Mesendoderm (in vitro differentiated cells): ENCODE measurements at regions not wholly inside any gene's neighbourhood (a gene's known extent, or its start where the extent isn't known, plus 50 kb on each side); places are given as distances from the start of the nearest gene placed in this dataset.
A peak's percentile ranks its signal among the peaks of the same experiment; 100 is the strongest.

ENCODE experiments used
- DNase-seq: peaks from one replicate; pipeline ENCODE4 v3.0.0; 2013
- H2AK5ac ChIP-seq: 2 replicates; pipeline ENCODE4 v1.6.1; 2013; ENCODE audit warnings: low read length, inconsistent platforms
- H2BK120ac ChIP-seq: 2 replicates; pipeline ENCODE4 v1.6.1; 2013; ENCODE audit warnings: low read depth, mild to moderate bottlenecking, low read length, moderate library complexity, mixed read lengths
- H2BK15ac ChIP-seq: replicated peaks from 2 replicates; pipeline ENCODE4 v1.6.1; 2013; ENCODE audit warnings: low read depth, mild to moderate bottlenecking, moderate library complexity
- H2BK5ac ChIP-seq: 2 replicates; pipeline ENCODE4 v1.6.1; 2013; ENCODE audit warnings: low read length, inconsistent platforms
- H3K18ac ChIP-seq: 2 replicates; pipeline ENCODE4 v1.6.1; 2013; ENCODE audit warnings: mild to moderate bottlenecking, low read length, mixed read lengths
- H3K23ac ChIP-seq: one replicate; pipeline ENCODE4 v1.6.1; 2013; ENCODE audit warnings: low read length
- H3K27ac ChIP-seq: 2 replicates; pipeline ENCODE4 v1.5.1; 2013; ENCODE audit warnings: low read depth, mild to moderate bottlenecking, inconsistent platforms, low read length, moderate library complexity
- H3K27me3 ChIP-seq: 2 replicates; pipeline ENCODE4 v1.6.1; 2013; ENCODE audit warnings: low read length, control low read depth, mild to moderate bottlenecking, inconsistent platforms; ENCODE audit not compliant: insufficient read depth, poor library complexity
- H3K36me3 ChIP-seq: 2 replicates; pipeline ENCODE4 v1.6.1; 2013; ENCODE audit warnings: low read length, inconsistent platforms; ENCODE audit not compliant: control insufficient read depth, insufficient read depth
- H3K4ac ChIP-seq: one replicate; pipeline ENCODE4 v1.6.1; 2013; ENCODE audit warnings: low read depth, mild to moderate bottlenecking, low read length, moderate library complexity
- H3K4me1 ChIP-seq: 2 replicates; pipeline ENCODE4 v1.6.1; 2013; ENCODE audit warnings: low read depth, low read length, inconsistent platforms; ENCODE audit not compliant: control insufficient read depth
- H3K4me2 ChIP-seq: 2 replicates; pipeline ENCODE4 v1.6.1; 2013; ENCODE audit warnings: low read length
- H3K4me3 ChIP-seq: 2 replicates; pipeline ENCODE4 v1.5.1; 2013; ENCODE audit warnings: mild to moderate bottlenecking, low read length
- H3K56ac ChIP-seq: one replicate; pipeline ENCODE4 v1.6.1; 2013; ENCODE audit warnings: low read length
- H3K79me1 ChIP-seq: 2 replicates; pipeline ENCODE4 v1.6.1; 2013; ENCODE audit warnings: low read length, inconsistent platforms
- H3K79me2 ChIP-seq: 2 replicates; pipeline ENCODE4 v1.6.1; 2013; ENCODE audit warnings: mild to moderate bottlenecking, low read length; ENCODE audit not compliant: control insufficient read depth, insufficient read depth
- H3K9ac ChIP-seq: 2 replicates; pipeline ENCODE4 v1.6.1; 2013; ENCODE audit warnings: low read length, inconsistent platforms
- H4K5ac ChIP-seq: one replicate; pipeline ENCODE4 v1.6.1; 2013; ENCODE audit warnings: low read length
- H4K8ac ChIP-seq: one replicate; pipeline ENCODE4 v1.6.1; 2013; ENCODE audit warnings: low read depth, mild to moderate bottlenecking, control low read depth, low read length, moderate library complexity
- WGBS: extraction: QIAGEN DNeasy Blood & Tissue Kit; methylation state at CpG from one replicate; pipeline ENCODE4 v1.1.7; 2013; ENCODE audit warnings: low lambda C conversion rate, missing lambda C conversion rate; ENCODE audit not compliant: insufficient coverage; ENCODE audit errors: extremely low coverage; 5-methylcytosine and 5-hydroxymethylcytosine counted together

DNA sequence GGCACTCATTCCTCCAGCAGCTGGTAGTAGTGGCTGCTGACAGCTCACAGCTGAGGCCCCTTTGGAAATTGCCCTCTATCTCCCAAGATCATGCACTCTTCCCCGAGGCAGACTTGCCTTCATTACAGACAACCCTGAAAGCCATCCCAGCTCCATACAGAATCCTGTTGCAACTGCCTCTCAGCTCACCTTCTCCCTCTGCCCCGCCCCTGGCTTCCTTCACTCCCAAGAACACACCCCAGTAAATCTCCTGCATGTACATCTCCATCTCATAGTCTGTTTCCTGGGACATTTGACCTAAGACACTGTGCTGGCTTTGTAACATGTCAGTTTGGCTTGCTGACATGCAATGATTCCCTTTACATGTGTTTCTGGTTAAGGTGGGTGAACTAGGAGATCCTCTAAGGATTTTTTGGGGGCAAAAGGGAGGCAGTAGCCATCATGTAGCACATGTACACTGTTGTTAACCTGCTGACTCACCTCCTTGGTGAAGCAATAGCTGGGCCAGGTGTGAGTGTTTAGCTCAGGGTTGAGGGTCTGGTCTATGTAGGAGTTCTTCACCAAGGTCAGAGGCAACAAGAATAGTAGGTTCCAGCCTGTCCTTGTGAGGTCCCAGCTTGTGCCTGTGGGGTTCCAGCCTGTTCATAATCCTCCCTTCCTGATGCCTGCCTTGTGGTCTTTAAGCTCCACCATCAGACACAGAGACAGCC lies 179.6 kb downstream of the CSNK2A3 start:
- Histone ChIP-seq H2AK5ac (no peak overlapping the region), H3K23ac (no peak overlapping the region), H3K79me2 (no peaks in the 10 kb centered on the region), H3K4me2 (no peak overlapping the region), H3K9ac (no peak overlapping the region), H3K4me1 (no peaks in the 10 kb centered on the region), H3K27me3 (no peaks in the 10 kb centered on the region), H2BK15ac (no peak overlapping the region), H4K8ac (no peak overlapping the region), H3K79me1 (no peaks in the 10 kb centered on the region), H4K5ac (no peak overlapping the region), H3K56ac (no peak overlapping the region), H3K4me3 (no peak overlapping the region), H2BK5ac (no peak overlapping the region), H2BK120ac (no peak overlapping the region), H3K18ac (no peak overlapping the region), H3K36me3 (no peaks in the 10 kb centered on the region), H3K27ac (no peak overlapping the region), H3K4ac (no peak overlapping the region)
- no CpG with 5 or more reads among the region's 2 CpGs for WGBS
- no peak for DNase-seq

DNA sequence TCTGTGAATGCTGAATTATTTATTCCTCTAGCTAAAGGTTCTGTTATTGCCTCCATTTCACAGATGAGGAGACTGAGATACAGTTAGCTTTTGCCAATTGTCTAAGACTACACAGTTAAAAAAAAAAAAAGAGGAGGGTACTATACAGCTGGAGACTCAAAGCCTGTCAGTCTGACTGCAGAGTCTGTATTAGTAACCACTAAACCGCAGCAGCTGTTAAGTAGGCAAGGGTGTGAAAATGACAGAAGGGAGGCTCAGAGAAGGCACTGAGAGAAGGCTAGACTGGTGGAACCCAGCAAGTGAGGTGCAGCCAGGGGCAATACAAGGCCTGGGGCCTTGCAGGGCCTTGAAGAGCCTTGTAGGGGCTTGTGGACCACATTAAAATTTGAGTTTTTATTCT lies 181.2 kb downstream of the CSNK2A3 start:
- H3K4me2 ChIP-seq, result no peak overlapping the region
- no peak overlapping the region for H3K23ac ChIP-seq
- H3K79me1 ChIP-seq, result no peaks in the 10 kb centered on the region
- no peaks in the 10 kb centered on the region for H3K79me2 ChIP-seq
- H4K8ac ChIP-seq, result no peak overlapping the region
- no peak overlapping the region for H3K56ac ChIP-seq
- no peak overlapping the region for H3K4me3 ChIP-seq
- WGBS, result no CpG with 5 or more reads among the region's 1 CpG
- no peak overlapping the region for H2BK120ac ChIP-seq
- no peak overlapping the region for H3K27ac ChIP-seq
- no peak overlapping the region for H2AK5ac ChIP-seq
- no peaks in the 10 kb centered on the region for H3K4me1 ChIP-seq
- no peaks in the 10 kb centered on the region for H3K27me3 ChIP-seq
- no peak overlapping the region for H3K4ac ChIP-seq
- no peak overlapping the region for H3K9ac ChIP-seq
- no peak for DNase-seq
- H3K36me3 ChIP-seq, result no peaks in the 10 kb centered on the region
- H2BK15ac ChIP-seq, result no peak overlapping the region
- H2BK5ac ChIP-seq, result no peak overlapping the region
- H4K5ac ChIP-seq, result no peak overlapping the region
- H3K18ac ChIP-seq, result no peak overlapping the region

DNA sequence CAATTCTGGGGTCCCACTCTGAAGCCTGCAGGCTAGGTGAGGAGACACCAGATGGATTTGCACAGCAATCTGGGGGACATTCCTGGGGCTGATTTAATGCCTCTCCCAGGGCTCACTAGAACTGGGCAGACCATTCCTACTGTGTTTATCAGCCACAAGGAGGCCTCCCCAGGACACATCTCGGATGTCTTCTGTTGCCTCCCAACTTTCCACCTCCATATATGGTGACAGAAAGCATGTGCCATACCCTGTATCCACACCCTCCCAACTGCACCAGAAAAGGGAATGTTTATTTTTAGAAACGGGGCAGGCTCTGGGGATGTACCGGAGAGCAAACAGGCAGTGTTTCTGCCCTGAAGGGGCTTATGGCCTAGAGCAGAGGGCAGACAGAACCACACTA lies 181.8 kb downstream of the CSNK2A3 start:
- Histone ChIP-seq H3K27me3 (no peaks in the 10 kb centered on the region), H3K56ac (no peak overlapping the region), H3K79me2 (no peaks in the 10 kb centered on the region), H3K18ac (no peak overlapping the region), H3K36me3 (no peaks in the 10 kb centered on the region), H2BK5ac (no peak overlapping the region), H2AK5ac (no peak overlapping the region), H4K8ac (no peak overlapping the region), H3K4me1 (no peaks in the 10 kb centered on the region), H3K27ac (no peak overlapping the region), H3K4me3 (no peak overlapping the region), H4K5ac (no peak overlapping the region), H3K9ac (no peak overlapping the region), H3K23ac (no peak overlapping the region), H3K4ac (no peak overlapping the region), H3K4me2 (no peak overlapping the region), H3K79me1 (no peaks in the 10 kb centered on the region), H2BK15ac (no peak overlapping the region), H2BK120ac (no peak overlapping the region)
- WGBS, result no CpG with 5 or more reads among the region's 3 CpGs
- DNase-seq, result peak; percentile 42

DNA sequence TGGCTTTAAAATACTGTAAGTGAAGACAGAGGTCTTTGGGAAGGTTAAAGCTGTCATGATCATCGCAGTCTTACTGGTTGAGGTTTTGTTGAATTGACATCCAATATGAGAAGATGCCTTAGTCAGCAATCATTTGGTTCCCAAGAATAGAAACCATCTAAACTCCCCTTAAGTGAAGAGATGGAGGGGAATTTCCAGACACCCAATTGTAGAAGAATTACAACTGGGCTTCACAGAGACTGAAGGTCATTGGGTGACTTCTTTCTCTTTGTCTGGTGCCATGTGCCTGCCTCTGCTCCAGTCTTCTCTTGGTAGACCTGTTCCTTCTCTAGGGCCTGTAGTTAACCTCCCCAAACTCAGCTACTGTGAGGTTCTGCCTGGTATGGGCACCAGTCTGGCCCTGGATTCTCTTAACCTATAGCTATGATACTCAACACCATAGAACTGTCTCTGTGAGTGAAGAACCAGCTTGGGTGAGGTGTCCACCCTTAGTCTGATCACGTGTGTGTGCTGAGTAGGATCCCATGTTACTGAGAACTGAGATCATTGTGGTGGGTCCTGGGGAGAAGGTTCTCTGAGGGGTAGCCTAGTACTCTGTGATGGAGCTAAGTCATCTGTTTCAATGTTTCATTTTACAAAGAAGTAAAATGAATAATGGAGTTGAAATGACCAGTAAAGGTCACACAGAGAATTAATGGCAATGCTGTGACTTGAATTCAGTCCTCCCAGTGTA lies 182.5 kb downstream of the CSNK2A3 start:
- Histone ChIP-seq H4K5ac (no peak overlapping the region), H3K79me2 (no peaks in the 10 kb centered on the region), H3K4ac (no peak overlapping the region), H3K79me1 (no peaks in the 10 kb centered on the region), H3K4me3 (no peak overlapping the region), H3K4me1 (no peaks in the 10 kb centered on the region), H3K56ac (no peak overlapping the region), H3K9ac (no peak overlapping the region), H3K36me3 (no peaks in the 10 kb centered on the region), H3K18ac (no peak overlapping the region), H2BK15ac (no peak overlapping the region), H4K8ac (no peak overlapping the region), H3K27ac (no peak overlapping the region), H2BK5ac (no peak overlapping the region), H2BK120ac (no peak overlapping the region), H2AK5ac (no peak overlapping the region), H3K27me3 (no peaks in the 10 kb centered on the region), H3K23ac (no peak overlapping the region), H3K4me2 (no peak overlapping the region)
- whole genome bisulfite sequencing, result no CpG with 5 or more reads among the region's 2 CpGs
- no peak for DNase-seq

DNA sequence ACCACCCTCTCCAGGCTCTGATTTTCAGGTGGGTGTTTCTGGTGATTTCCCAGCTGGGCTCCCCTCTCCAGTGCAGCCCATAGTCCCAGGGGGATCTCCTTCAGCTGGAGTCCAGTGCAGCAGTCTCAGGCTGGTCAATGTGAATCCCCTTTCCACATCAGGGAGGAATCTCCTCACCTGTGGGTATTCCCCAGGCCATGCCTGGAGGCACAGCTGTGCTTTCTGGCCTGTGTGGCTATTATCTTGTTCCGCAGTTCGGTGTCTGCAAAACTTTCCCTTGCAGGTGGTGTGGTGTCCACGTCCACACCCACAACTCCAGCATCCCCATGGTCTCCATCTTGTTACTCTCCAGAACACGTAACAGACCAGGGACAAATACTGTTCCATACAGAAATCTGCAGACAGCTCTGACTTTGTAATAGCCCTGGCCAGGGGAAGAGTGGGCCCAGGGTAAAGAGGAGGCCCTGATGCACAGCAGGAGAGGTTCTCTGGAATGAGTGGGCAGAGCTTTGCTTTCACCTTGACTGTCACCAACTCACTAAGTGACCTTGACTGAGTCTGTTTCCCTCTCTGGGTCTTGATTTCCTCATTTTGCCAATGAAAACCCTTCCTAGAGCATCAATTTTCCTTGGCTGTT lies 183.2 kb downstream of the CSNK2A3 start:
- no peak overlapping the region for H2AK5ac ChIP-seq
- DNase-seq, result no peak
- H3K36me3 ChIP-seq, result no peaks in the 10 kb centered on the region
- no peak overlapping the region for H3K18ac ChIP-seq
- H3K56ac ChIP-seq, result no peak overlapping the region
- H2BK5ac ChIP-seq, result no peak overlapping the region
- no peaks in the 10 kb centered on the region for H3K79me2 ChIP-seq
- no CpG with 5 or more reads among the region's 4 CpGs for WGBS
- no peak overlapping the region for H2BK120ac ChIP-seq
- H4K8ac ChIP-seq, result no peak overlapping the region
- H3K4me3 ChIP-seq, result no peak overlapping the region
- no peak overlapping the region for H2BK15ac ChIP-seq
- no peak overlapping the region for H4K5ac ChIP-seq
- H3K27ac ChIP-seq, result no peak overlapping the region
- no peaks in the 10 kb centered on the region for H3K79me1 ChIP-seq
- H3K4me1 ChIP-seq, result no peaks in the 10 kb centered on the region
- no peak overlapping the region for H3K9ac ChIP-seq
- no peak overlapping the region for H3K4ac ChIP-seq
- H3K27me3 ChIP-seq, result no peaks in the 10 kb centered on the region
- H3K23ac ChIP-seq, result no peak overlapping the region
- no peak overlapping the region for H3K4me2 ChIP-seq
